ENCODE measurements at regions not wholly inside any gene's neighbourhood (a gene's known extent, or its start where the extent isn't known, plus 50 kb on each side); places are given as distances from the start of the nearest gene placed in this dataset.

DNA sequence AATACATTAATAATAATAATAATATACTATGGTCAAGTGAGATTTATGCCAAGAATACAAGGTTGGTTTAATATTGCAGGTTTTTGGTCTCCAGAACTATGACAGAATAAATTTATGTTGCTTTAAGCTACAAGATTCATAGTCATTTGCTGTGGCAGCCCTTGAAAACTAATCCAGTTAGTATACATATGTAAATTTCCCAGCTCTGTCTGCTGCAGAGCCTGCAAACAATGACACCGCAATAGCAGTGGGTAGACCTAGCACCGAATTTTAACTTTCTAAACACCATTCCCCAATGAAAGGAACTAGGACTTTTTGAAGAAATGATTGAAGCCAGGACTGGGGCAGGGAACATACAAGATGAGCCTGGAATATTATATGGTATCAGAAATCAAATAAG lies 647.7 kb upstream of the NRSN1 start:
- Histone ChIP-seq H3K4me1 (ENCODE audit: control insufficient read depth, insufficient read depth, low read length) (no peaks in the 10 kb centered on the region), H3K4me3 (ENCODE audit: low read depth, low read length) (no peak overlapping the region), H3K27ac (ENCODE audit: extremely low read depth, low read depth, low read length) (no peak overlapping the region), H3K36me3 (ENCODE audit: control insufficient read depth in 2 of 2, insufficient read depth in 1 of 2, low read length in 2 of 2) (no peaks in the 10 kb centered on the region), H3K9me3 (ENCODE audit: control insufficient read depth, insufficient read depth, low read depth, low read length) (no peaks in the 10 kb centered on the region)
- TF ChIP-seq WT1 (tag by site-specific recombination; IDR thresholded peaks at IDR 0.05) (no peak), ZNF169 (tag by site-specific recombination; IDR thresholded peaks at IDR 0.05) (no peak), ZNF121 (tag by site-specific recombination; IDR thresholded peaks at IDR 0.05) (no peak), ZFHX2 (tag by site-specific recombination; conservative IDR thresholded peaks at IDR 0.05) (no peak), ZNF292 (tag by site-specific recombination; IDR thresholded peaks at IDR 0.05; ENCODE audit: borderline replicate concordance, low read depth) (no peak), ZNF239 (tag by site-specific recombination; IDR thresholded peaks at IDR 0.05) (no peak), ZNF138 (tag by site-specific recombination; IDR thresholded peaks at IDR 0.05; ENCODE audit: borderline replicate concordance) (no peak), ZBTB10 (tag by site-specific recombination; IDR thresholded peaks at IDR 0.05) (no peak), ZNF830 (tag by site-specific recombination; IDR thresholded peaks at IDR 0.05; ENCODE audit: low read depth) (no peak), BCL11A (tag by site-specific recombination; IDR thresholded peaks at IDR 0.05; ENCODE audit: low read depth) (no peak), ZNF16 (tag by site-specific recombination; IDR thresholded peaks at IDR 0.05; ENCODE audit: low read depth) (no peak), GLI4 (tag by site-specific recombination; IDR thresholded peaks at IDR 0.05) (no peak), ZNF112 (tag by site-specific recombination; IDR thresholded peaks at IDR 0.05) (no peak), ZNF211 (tag by site-specific recombination; IDR thresholded peaks at IDR 0.05; ENCODE audit: low read depth) (no peak), FEZF1 (tag by site-specific recombination; IDR thresholded peaks at IDR 0.05) (no peak), ZNF23 (tag by site-specific recombination; IDR thresholded peaks at IDR 0.05; ENCODE audit: borderline replicate concordance) (no peak), ZNF747 (tag by site-specific recombination; IDR thresholded peaks at IDR 0.05) (no peak)
- TF ChIP-seq, protein P1, sequence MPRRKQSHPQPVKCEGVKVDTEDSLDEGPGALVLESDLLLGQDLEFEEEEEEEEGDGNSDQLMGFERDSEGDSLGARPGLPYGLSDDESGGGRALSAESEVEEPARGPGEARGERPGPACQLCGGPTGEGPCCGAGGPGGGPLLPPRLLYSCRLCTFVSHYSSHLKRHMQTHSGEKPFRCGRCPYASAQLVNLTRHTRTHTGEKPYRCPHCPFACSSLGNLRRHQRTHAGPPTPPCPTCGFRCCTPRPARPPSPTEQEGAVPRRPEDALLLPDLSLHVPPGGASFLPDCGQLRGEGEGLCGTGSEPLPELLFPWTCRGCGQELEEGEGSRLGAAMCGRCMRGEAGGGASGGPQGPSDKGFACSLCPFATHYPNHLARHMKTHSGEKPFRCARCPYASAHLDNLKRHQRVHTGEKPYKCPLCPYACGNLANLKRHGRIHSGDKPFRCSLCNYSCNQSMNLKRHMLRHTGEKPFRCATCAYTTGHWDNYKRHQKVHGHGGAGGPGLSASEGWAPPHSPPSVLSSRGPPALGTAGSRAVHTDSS (tag by site-specific recombination; IDR thresholded peaks at IDR 0.05) = no peak
- TF ChIP-seq, protein P2, sequence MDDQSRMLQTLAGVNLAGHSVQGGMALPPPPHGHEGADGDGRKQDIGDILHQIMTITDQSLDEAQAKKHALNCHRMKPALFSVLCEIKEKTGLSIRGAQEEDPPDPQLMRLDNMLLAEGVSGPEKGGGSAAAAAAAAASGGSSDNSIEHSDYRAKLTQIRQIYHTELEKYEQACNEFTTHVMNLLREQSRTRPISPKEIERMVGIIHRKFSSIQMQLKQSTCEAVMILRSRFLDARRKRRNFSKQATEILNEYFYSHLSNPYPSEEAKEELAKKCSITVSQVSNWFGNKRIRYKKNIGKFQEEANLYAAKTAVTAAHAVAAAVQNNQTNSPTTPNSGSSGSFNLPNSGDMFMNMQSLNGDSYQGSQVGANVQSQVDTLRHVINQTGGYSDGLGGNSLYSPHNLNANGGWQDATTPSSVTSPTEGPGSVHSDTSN (CRISPR knock-in tag; IDR thresholded peaks at IDR 0.05) = no peak
- CTCF ChIA-PET = no interaction called here
- POLR2A ChIA-PET = no interaction called here

DNA sequence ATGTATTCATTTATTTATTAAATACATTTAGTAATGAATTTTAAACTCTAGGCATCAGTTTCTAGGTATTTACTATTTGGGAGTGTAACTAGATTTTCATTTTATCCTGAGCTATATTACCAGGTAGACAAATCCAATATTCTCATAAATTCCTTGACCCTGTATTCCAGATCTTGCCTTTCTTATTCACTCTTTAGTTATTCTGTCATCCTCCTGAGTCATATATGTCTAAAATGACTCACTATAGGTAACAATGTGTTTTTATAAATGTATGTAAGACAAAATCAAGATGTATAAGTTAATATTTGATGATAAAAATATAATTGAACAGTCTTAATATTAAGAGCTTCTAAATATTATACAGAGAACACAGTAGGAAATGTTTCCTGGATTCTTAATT lies 642.1 kb upstream of the NRSN1 start:
- Histone ChIP-seq H3K4me1 (ENCODE audit: control insufficient read depth, insufficient read depth, low read length) (no peaks in the 10 kb centered on the region), H3K4me3 (ENCODE audit: low read depth, low read length) (no peak overlapping the region), H3K9me3 (ENCODE audit: control insufficient read depth, insufficient read depth, low read depth, low read length) (no peaks in the 10 kb centered on the region), H3K27ac (ENCODE audit: extremely low read depth, low read depth, low read length) (no peak overlapping the region), H3K36me3 (ENCODE audit: control insufficient read depth in 2 of 2, insufficient read depth in 1 of 2, low read length in 2 of 2) (no peaks in the 10 kb centered on the region)
- TF ChIP-seq ZNF155 (tag by site-specific recombination; IDR thresholded peaks at IDR 0.05) = no peak
- no peak for TF ChIP-seq ZNF394 (tag by site-specific recombination; IDR thresholded peaks at IDR 0.05; ENCODE audit: borderline replicate concordance)
- ChIA-PET POLR2A (no interaction called here), CTCF (no interaction called here)
